Neural cell (in vitro differentiated cells): ENCODE measurements at regions not wholly inside any gene's neighbourhood (a gene's known extent, or its start where the extent isn't known, plus 50 kb on each side); places are given as distances from the start of the nearest gene placed in this dataset.

Experiments
- CTCF ChIP-seq: fragments of 450-650 bp; IDR thresholded peaks from 2 replicates; pipeline ENCODE4 v1.5.1; 2014; ENCODE audit warnings: antibody characterized with exemption, mild to moderate bottlenecking, moderate library complexity; ENCODE audit not compliant: poor library complexity, severe bottlenecking
- EZH2 ChIP-seq: fragments of 200-600, 300-800 bp; shearing (Covaris generic), sonication (generic); IDR thresholded peaks from 2 replicates; pipeline ENCODE4 v1.6.1; 2014; ENCODE audit warnings: antibody characterized with exemption, low read length, borderline replicate concordance, mild to moderate bottlenecking; ENCODE audit not compliant: insufficient read depth, poor library complexity, severe bottlenecking
- TAF1 ChIP-seq: IDR thresholded peaks from 2 replicates; pipeline ENCODE4 v1.6.1; 2012; ENCODE audit warnings: low read depth

GRCh38 chrX:131739823-131740222 lies 195.9 kb downstream of the OR13H1 start:
- no peak for TF ChIP-seq CTCF
- TF ChIP-seq TAF1 = no peak
- no peak for TF ChIP-seq EZH2
